AG10803 (cell line): ENCODE measurements at regions not wholly inside any gene's neighbourhood (a gene's known extent, or its start where the extent isn't known, plus 50 kb on each side); places are given as distances from the start of the nearest gene placed in this dataset.

Source experiments
- DNase-seq: peaks from one replicate; pipeline ENCODE4 v3.0.0; 2010; ENCODE audit warnings: low read depth
- H3K4me3 ChIP-seq: 2 replicates; pipeline ENCODE4 v1.5.1; 2011; ENCODE audit warnings: mild to moderate bottlenecking, low read length, control low read depth
- CTCF ChIP-seq: conservative IDR thresholded peaks from 2 replicates; pipeline ENCODE4 v1.5.1; 2011; ENCODE audit warnings: mild to moderate bottlenecking, low read length, control low read depth, inconsistent platforms

GRCh38 chr15:91472316-91472756, 372.3 kb downstream of the SV2B start:
- no peak overlapping the region for H3K4me3 ChIP-seq
- no peak for DNase-seq
- TF ChIP-seq CTCF = no peak

GRCh38 chr15:91473894-91474545, 374.0 kb downstream of the SV2B start:
- no peak for TF ChIP-seq CTCF
- DNase-seq = peak; percentile 13
- H3K4me3 ChIP-seq = no peak overlapping the region

GRCh38 chr15:91476861-91477260, 376.6 kb upstream of the SLCO3A1 start:
- TF ChIP-seq CTCF = no peak
- H3K4me3 ChIP-seq = no peak overlapping the region
- DNase-seq = no peak

- DNase-seq = no peak
- no peak for TF ChIP-seq CTCF
- no peak overlapping the region for H3K4me3 ChIP-seq
These were observed 374.8 kb upstream of the SLCO3A1 start for GRCh38 chr15:91478717-91479191.

GRCh38 chr15:91480426-91480825, 373.1 kb upstream of the SLCO3A1 start:
- no peak for DNase-seq
- no peak overlapping the region for H3K4me3 ChIP-seq
- TF ChIP-seq CTCF = no peak

GRCh38 chr15:91482799-91483198, 370.7 kb upstream of the SLCO3A1 start:
- no peak for TF ChIP-seq CTCF
- H3K4me3 ChIP-seq = no peak overlapping the region
- no peak for DNase-seq

GRCh38 chr15:91484141-91484540, 369.4 kb upstream of the SLCO3A1 start:
- H3K4me3 ChIP-seq = no peak overlapping the region
- no peak for DNase-seq
- no peak for TF ChIP-seq CTCF
